ENCODE measurements at regions not wholly inside any gene's neighbourhood (a gene's known extent, or its start where the extent isn't known, plus 50 kb on each side); places are given as distances from the start of the nearest gene placed in this dataset.

GRCh38 chr19:32124585-32124984, 220.8 kb upstream of the ZNF507 start:
- no peak for TF ChIP-seq CTCF (IDR thresholded peaks at IDR 0.05; ENCODE audit: insufficient read depth, missing control alignments)
- FAIRE-seq, result no peak
- no peak for DNase-seq (ENCODE audit: insufficient read length, low spot score)

GRCh38 chr19:32129141-32129540, 216.3 kb upstream of the ZNF507 start:
- FAIRE-seq (no peak), DNase-seq (ENCODE audit: insufficient read length, low spot score) (no peak)
- no peak for TF ChIP-seq CTCF (IDR thresholded peaks at IDR 0.05; ENCODE audit: insufficient read depth, missing control alignments)

GRCh38 chr19:32130332-32130731, 215.1 kb upstream of the ZNF507 start:
- no peak for TF ChIP-seq CTCF (IDR thresholded peaks at IDR 0.05; ENCODE audit: insufficient read depth, missing control alignments)
- DNase-seq (ENCODE audit: insufficient read length, low spot score), result no peak
- FAIRE-seq, result no peak

- no peak for FAIRE-seq
- no peak for DNase-seq (ENCODE audit: insufficient read length, low spot score)
- TF ChIP-seq CTCF (IDR thresholded peaks at IDR 0.05; ENCODE audit: insufficient read depth, missing control alignments), result no peak
Measured at GRCh38 chr19:32131005-32131404, 214.4 kb upstream of the ZNF507 start.

- FAIRE-seq, result no peak
- TF ChIP-seq CTCF (IDR thresholded peaks at IDR 0.05; ENCODE audit: insufficient read depth, missing control alignments), result no peak
- no peak for DNase-seq (ENCODE audit: insufficient read length, low spot score)
Measured at GRCh38 chr19:32138416-32138815, 207.0 kb upstream of the ZNF507 start.

- FAIRE-seq (no peak), DNase-seq (ENCODE audit: insufficient read length, low spot score) (no peak)
- TF ChIP-seq CTCF (IDR thresholded peaks at IDR 0.05; ENCODE audit: insufficient read depth, missing control alignments), result no peak
Measured at GRCh38 chr19:32141840-32142511, 203.4 kb upstream of the ZNF507 start.

GRCh38 chr19:32146664-32147063, 198.7 kb upstream of the ZNF507 start:
- TF ChIP-seq CTCF (IDR thresholded peaks at IDR 0.05; ENCODE audit: insufficient read depth, missing control alignments), result no peak
- FAIRE-seq (no peak), DNase-seq (ENCODE audit: insufficient read length, low spot score) (no peak)
